ENCODE measurements at regions not wholly inside any gene's neighbourhood (a gene's known extent, or its start where the extent isn't known, plus 50 kb on each side); places are given as distances from the start of the nearest gene placed in this dataset.
A peak's percentile ranks its signal among the peaks of the same experiment; 100 is the strongest.

DNA sequence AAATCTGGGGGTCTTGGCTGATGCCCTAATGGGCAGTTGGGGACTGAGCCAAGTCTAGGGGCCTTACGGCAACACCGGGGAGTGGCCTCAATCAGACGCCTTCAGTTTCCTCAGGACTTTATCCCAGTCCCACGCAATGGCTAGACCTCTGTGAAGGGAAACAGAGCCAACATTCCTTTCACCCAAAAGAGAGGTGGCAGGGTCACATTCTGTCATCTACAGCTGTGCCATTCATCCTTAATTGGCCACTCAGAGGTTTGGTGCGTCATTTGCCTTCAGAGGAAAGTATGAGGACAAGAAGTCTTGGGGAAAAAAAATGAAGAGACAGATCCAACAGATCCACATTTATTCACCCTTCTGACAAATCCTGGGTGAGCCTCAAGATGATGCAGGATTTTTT lies 166.9 kb upstream of the AVPR1A start:
- DNase-seq, result no peak

GRCh38 chr12:63317286-63317846 lies 166.4 kb upstream of the AVPR1A start:
- no peak for DNase-seq

GRCh38 chr12:63313139-63313538 lies 162.1 kb upstream of the AVPR1A start:
- no peak for DNase-seq

- no peak for DNase-seq
These were observed 157.7 kb upstream of the AVPR1A start for GRCh38 chr12:63308671-63309070.

- DNase-seq, result no peak
These were observed 156.8 kb upstream of the AVPR1A start for GRCh38 chr12:63307849-63308248.

DNA sequence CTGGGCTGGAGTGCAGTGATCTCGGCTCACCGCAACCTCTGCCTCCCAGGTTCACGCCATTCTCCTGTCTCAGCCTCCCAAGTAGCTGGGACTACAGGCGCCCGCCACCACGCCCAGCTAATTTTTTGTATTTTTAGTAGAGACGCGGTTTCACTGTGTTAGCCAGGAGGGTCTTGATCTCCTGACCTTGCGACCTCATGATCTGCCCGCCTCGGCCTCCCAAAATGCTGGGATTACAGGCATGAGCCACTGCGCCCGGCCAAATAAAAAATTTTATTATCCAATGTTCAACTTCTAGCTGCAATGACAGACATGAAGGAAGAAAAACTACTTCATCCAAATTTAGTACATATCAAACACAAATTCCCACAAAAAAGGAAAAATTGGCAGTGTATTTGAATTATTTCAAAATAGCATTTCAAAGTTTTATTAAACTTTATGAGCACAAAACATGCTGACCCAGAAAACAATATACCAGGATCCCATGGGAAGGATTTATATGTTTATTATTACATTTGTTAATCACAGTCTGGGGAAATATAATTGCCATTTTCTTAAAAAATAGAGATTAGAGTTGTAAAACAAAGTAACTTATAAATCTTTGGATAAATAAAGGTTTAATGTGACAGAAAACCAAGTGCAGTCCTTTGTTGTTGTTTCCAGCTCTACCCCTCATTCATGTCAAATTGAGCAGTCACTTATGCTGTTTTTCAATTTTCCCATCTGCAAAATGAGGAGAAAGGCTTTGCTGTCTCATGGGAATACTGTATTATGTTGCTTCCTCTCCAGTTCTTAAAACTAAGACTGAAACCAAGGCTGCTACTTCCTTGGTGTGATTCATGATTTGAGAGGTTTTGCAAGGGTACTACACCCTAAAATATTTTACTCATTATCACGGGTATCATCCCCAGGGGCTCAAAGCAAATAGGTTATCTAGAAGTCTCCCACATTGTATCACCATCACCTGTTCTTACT lies 155.2 kb upstream of the AVPR1A start:
- DNase-seq, result no peak

DNA sequence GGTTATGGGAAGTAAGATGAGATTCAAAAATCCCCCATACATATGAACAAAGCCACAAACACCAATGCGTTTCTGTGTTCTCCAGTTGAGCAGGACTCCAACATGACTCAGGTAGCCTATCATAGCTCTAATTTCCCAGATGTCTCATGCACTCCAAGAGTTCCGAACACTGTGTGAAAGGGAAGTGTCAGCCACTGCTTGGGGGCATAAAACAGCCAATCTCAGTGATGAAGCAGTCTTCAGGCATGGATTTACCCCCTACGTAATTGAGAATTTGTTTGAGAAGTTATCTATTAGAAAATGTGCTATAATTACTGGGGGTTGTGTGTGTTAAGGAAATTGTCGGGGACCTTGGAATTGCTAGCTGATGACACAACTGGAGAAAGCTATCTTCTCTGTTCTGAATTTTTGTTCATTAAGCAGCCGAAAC lies 153.9 kb upstream of the AVPR1A start:
- no peak for DNase-seq

GRCh38 chr12:63302941-63303536 lies 152.0 kb upstream of the AVPR1A start:
- DNase-seq, result no peak

GRCh38 chr12:63302269-63302940 lies 151.4 kb upstream of the AVPR1A start:
- no peak for DNase-seq

- DNase-seq, result no peak
These were observed 150.3 kb upstream of the AVPR1A start for GRCh38 chr12:63301311-63301710.

DNA sequence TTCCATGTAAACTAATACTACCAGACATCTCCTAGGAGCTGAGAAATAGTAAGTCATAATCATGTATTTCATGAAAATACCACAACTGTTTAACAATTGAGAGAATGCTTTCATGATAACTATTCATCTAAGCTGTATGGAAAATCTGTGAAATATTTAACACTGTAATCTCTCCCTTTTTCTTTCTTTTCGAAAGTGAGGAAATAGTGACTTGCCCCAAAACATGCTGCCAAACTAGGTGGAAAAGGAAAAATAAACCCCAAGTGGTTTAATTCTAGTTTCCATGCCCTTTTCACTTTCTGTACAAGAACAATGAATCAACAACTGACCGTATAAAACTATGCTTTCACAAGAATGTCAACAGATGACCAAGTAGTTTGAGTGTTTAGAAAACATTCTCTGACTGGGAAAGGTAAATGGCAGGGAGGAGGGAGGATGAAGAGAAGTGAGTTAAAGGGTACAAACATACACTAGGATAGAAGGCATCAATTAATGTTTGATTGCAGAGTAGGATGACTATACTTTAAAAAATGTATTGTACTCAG lies 147.5 kb upstream of the AVPR1A start:
- no peak for DNase-seq

GRCh38 chr12:63294327-63294632 lies 143.3 kb upstream of the AVPR1A start:
- DNase-seq, result no peak

GRCh38 chr12:63292471-63293221 lies 141.6 kb upstream of the AVPR1A start:
- DNase-seq, result no peak

DNA sequence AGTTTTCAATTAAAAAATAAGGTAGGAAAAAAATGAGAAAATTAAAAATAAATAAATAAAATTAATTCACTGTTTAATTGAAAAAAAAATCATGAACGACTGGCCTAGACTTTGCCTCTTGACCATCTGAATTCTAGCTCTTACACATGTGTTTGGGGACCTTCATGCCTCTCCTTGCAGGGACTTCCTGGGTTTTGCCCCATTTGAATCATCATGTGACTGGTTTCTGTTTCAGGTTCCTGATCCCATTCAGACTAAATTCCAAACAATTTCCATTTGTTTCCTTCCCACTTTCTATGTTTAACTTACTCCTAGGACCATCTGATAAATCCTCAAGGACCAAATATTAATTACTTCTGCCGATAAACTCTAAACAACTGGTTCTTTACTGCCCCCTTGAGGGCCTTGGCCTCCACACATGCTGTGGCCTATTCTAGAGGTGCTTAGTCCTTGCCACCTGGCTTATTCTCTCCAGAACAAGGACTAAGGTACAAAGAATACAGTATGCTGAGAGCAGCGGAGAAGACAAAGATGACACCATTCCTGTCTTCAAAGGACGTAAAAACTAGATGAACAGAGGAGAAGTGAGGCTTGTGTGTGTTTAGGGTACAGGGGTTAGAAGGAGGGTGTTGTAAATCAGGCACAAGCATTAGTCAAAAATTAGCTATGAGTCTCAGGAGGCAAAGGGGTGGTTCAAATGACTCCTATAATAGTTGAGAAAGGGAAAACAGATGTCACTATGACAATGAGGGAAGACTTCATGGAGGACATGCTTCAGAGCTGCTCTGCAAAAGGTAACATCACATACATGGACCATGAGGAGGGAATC lies 125.8 kb upstream of the AVPR1A start:
- peak; percentile 39 for DNase-seq

DNA sequence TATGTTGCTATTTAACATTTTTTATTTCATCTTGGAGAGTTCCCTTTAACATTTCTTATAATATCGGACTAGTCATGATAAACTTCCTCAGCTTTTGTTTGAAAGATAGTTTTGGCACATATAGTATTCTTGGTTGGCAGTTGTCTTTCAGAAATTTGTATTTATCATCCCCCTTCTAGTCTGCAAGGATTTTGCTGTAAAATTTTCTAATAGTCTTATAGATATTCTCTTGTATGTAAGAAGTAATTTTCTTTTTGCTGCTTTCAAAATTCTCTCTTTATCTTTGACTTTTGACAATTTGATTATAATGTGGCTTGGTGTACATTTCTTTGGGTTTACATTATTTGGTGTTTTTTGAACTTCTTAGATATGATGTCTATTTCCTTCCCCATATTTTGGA lies 116.0 kb upstream of the AVPR1A start:
- no peak for DNase-seq

- DNase-seq, result no peak
These were observed 113.6 kb upstream of the AVPR1A start for GRCh38 chr12:63264629-63265028.

DNA sequence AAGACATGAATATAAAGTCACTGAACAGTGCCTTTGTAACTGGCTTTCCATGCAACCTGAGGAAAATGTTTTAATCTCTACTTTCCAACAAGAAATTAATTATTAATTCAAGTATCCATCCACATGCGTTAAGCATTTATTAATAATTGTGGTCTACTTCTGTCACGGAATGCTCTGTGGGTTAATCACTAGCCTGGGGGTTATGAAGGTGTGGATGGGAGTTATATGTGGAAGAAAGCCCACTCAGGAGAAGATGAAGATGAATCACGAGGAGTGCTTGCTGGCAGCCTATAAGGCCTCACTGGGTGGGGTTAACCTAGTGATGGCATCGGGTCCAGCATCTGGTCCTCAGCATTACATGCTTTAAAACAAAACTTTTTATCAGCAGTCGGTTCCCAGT lies 99.5 kb upstream of the AVPR1A start:
- DNase-seq, result no peak

DNA sequence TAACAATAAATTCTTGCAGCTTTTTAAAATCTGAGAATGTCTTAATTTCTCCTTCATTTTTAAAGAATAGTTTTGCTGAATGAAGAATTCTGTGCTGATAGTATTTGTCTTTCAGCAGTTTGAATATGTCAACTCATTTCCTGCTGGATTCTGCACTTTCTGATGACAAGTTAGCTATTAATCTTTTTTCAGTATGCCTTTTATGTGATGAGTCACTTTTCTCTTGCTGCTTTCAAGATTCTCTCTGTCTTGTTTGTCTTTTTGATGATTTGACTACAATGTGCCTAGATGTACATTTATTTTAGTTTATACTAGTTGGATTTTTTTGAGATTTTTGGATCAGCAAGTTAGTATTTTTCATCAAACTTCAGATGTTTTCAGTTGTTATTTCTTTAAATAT lies 87.9 kb upstream of the AVPR1A start:
- no peak for DNase-seq

GRCh38 chr12:63232896-63233295 lies 81.9 kb upstream of the AVPR1A start:
- no peak for DNase-seq

GRCh38 chr12:63228853-63229252 lies 77.9 kb upstream of the AVPR1A start:
- DNase-seq, result no peak

- no peak for DNase-seq
These were observed 75.9 kb upstream of the AVPR1A start for GRCh38 chr12:63226792-63227463.
